HL-60 (cell line): ENCODE measurements at regions not wholly inside any gene's neighbourhood (a gene's known extent, or its start where the extent isn't known, plus 50 kb on each side); places are given as distances from the start of the nearest gene placed in this dataset.

ENCODE experiments used
- CTCF ChIP-seq: IDR thresholded peaks from one replicate; pipeline ENCODE4 v1.5.1; 2011; ENCODE audit warnings: low read length, control low read depth, inconsistent platforms; ENCODE audit not compliant: insufficient read depth
- GABPA ChIP-seq: IDR thresholded peaks from 2 replicates; pipeline ENCODE4 v1.6.1; 2012; ENCODE audit warnings: low read depth
- REST ChIP-seq: IDR thresholded peaks from 2 replicates; pipeline ENCODE4 v1.6.1; 2012; ENCODE audit warnings: low read depth; ENCODE audit not compliant: insufficient replicate concordance

- TF ChIP-seq CTCF (no peak), REST (no peak), GABPA (no peak)
Observed at GRCh38 chr16:87140211-87141200, 176.7 kb downstream of the C16orf95 start.
